ENCODE measurements at regions not wholly inside any gene's neighbourhood (a gene's known extent, or its start where the extent isn't known, plus 50 kb on each side); places are given as distances from the start of the nearest gene placed in this dataset.
"Not testable (repeated sequence)": the region's sequence is repeated elsewhere in the genome, so short reads cannot be mapped to it uniquely, and the experiment has no call there.

DNA sequence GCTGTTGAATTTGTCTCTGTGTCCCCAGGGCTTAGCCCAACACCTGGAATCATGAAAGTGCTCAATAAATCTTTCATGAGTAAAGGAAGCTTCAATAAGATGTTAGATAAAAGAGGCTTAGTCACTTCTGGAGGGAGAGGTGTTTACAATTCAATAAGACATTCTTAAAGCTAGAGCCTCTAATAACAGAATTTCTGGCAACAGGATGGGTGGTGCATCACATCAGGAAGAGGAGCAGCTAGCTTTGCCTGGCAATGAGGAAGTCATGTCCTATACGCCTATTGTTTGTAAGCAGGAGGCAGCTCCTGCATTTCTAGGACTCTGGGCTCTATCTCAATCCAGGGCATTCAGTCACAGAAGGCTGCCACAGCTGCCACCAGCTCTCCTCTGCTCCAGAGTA is 638.5 kb downstream of the EPM2A start:
- TF ChIP-seq, protein P1, sequence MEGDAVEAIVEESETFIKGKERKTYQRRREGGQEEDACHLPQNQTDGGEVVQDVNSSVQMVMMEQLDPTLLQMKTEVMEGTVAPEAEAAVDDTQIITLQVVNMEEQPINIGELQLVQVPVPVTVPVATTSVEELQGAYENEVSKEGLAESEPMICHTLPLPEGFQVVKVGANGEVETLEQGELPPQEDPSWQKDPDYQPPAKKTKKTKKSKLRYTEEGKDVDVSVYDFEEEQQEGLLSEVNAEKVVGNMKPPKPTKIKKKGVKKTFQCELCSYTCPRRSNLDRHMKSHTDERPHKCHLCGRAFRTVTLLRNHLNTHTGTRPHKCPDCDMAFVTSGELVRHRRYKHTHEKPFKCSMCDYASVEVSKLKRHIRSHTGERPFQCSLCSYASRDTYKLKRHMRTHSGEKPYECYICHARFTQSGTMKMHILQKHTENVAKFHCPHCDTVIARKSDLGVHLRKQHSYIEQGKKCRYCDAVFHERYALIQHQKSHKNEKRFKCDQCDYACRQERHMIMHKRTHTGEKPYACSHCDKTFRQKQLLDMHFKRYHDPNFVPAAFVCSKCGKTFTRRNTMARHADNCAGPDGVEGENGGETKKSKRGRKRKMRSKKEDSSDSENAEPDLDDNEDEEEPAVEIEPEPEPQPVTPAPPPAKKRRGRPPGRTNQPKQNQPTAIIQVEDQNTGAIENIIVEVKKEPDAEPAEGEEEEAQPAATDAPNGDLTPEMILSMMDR (IDR thresholded peaks at IDR 0.05; ENCODE audit: insufficient read depth, low read depth, low read length) = no peak
- no peak overlapping the region for H3K4me3 ChIP-seq (ENCODE audit: low read depth, low read length)
- DNase-seq (ENCODE audit: low read depth) = peak; percentile 29

DNA sequence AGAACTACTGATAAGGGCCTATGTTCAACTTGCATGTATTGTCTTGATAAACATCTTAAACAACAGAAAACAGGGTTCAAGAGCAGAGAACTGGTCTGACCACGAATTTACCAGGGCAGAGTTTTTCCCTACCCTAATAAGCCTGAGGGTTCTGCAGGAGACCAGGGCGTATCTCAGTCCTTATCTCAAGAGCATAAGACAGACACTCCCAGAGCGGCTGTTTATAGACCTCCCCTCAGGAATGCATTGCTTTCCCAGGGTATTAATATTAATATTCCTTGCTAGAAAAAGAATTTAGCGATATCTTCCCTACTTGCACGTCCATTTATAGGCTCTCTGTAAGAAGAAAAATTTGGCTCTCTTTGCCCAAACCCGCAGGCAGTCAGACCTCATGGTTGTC is 637.2 kb downstream of the EPM2A start:
- not testable (repeated sequence) for H3K4me3 ChIP-seq (ENCODE audit: low read depth, low read length)

DNA sequence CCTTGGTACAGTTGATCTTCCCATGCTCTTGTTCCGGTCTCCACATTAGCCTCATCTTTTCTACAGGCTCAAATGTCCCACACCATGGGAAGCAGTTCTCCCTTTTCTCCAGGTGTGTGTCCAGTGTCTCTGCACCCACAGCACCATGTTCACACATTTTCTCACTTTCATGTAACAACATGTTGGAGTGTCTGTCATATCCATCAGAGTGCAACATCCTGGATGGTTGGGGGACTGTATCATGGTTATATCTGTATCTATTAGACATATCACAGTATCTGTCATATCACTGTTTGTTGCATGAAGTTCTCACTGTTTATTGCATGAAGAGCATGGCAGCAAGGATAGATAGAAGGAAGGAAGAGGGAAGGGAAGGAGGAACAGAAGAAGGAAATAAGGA is 635.6 kb downstream of the EPM2A start:
- H3K4me3 ChIP-seq (ENCODE audit: low read depth, low read length) = no peak overlapping the region
- no peak for DNase-seq (ENCODE audit: low read depth)
- TF ChIP-seq, protein P1 (IDR thresholded peaks at IDR 0.05; ENCODE audit: insufficient read depth, low read depth, low read length) = no peak

More for the DNA sequence above, 637.2 kb downstream of the EPM2A start:
- DNase-seq (ENCODE audit: low read depth) = not testable (repeated sequence)

DNA sequence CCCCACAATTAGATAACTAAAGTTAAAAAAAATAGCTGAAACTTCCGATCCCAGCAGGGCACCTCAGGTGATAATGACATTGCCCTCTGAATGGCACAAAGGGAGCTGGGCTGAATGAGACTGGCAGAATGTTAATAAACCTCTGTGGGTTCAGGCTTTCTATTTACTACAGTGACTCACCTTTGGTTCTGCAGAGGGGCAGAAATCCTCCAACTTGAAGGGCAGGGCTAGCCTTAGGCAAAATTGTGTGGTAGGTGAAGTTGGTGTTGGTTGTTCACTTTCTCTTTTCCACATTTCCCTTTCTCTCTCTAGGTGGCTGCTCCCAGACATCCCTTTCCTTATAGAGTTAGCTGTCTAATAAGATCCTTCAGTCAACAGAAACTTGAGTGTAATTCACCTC is 625.2 kb downstream of the EPM2A start:
- H3K4me3 ChIP-seq (ENCODE audit: low read depth, low read length) = no peak overlapping the region
- no peak for DNase-seq (ENCODE audit: low read depth)
- TF ChIP-seq, protein P1 (IDR thresholded peaks at IDR 0.05; ENCODE audit: insufficient read depth, low read depth, low read length) = no peak

DNA sequence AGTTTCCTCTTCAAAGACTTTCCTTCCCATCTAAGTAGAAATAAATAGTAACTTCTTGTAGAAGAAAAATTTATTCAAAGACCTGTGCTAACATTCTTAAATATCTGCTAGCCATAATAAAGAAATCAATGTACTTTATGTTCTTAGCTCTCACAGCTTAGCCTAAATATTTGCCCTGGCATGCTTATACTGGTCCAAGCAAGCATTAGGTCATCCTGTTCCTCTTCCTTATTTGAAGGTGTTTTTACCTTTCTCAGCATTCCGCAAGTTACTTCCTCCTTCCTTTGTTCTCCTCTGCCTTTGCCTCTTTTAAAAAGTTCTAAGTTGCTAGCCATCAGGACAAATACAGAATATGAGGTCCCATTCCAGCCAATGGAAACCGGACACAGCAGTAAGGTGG is 623.9 kb downstream of the EPM2A start:
- not testable (repeated sequence) for H3K4me3 ChIP-seq (ENCODE audit: low read depth, low read length); DNase-seq (ENCODE audit: low read depth)

DNA sequence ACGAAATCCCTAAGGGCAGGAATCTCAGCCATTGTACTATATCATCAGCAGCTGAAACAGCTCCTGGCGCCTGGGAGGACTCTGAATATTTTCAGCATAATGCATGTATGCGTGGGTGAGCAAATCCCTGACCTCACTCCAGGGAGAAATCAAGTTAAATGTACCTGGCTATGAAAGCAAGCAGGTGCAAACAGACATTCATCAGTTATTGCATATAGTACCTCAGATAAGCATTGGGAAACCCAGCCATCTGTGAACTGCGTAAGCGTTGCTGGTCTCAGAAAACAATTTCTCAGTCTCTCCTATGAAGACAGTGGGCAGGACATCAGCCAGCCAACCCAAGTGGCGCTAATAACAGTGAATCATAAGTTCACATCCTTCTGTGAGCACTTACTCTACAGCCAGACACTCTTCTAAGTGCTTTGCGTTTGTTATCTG is 622.6 kb downstream of the EPM2A start:
- no peak for DNase-seq (ENCODE audit: low read depth)
- TF ChIP-seq, protein P1 (IDR thresholded peaks at IDR 0.05; ENCODE audit: insufficient read depth, low read depth, low read length) = no peak
- no peak overlapping the region for H3K4me3 ChIP-seq (ENCODE audit: low read depth, low read length)

DNA sequence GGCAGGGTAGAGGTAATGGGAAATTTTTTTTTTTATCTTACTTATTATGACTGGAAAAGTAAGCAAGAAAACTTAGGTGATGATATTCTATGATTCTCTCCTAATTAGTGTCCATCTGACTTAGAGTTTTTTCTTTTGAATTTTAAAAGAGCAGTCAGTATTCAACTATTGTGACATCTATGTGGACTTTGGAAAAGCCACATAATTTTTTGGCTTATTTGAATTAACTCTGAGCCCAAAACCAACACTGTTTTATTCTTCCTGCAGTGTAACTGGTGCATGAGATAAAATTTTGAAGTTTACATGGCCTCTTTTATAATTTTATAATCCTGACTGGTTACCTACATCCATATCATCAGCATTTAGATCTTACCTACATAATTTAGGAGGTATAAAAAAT is 619.7 kb downstream of the EPM2A start:
- no peak for DNase-seq (ENCODE audit: low read depth)
- TF ChIP-seq, protein P1 (IDR thresholded peaks at IDR 0.05; ENCODE audit: insufficient read depth, low read depth, low read length) = no peak
- H3K4me3 ChIP-seq (ENCODE audit: low read depth, low read length) = no peak overlapping the region

DNA sequence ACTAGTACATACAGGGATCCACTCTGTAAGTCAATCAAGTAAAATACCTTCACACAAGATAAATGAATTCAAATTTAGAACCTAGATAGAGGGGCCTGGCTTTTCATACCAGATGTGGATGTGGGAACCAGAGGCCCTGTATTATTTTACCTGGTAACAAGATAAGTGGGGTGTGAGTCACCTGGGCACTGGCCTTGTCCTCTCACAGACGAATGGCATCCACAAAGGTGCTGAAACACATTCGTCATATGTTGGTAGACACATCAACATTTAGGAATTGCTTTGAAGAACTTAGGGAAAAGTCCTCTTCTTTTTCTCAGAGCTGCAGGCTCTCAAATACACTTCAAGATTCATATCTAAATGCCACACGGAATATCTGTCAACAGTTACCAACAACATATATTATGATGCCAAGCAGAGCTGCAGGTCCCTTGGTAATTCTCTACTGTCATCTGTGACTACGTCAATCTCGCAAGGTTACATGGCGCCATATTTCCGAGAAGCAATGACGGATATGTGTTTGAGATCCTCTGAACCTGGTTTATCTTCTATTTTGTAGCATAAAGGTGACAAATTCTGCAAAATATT is 618.6 kb downstream of the EPM2A start:
- TF ChIP-seq, protein P1 (IDR thresholded peaks at IDR 0.05; ENCODE audit: insufficient read depth, low read depth, low read length) = no peak
- H3K4me3 ChIP-seq (ENCODE audit: low read depth, low read length) = no peak overlapping the region
- DNase-seq (ENCODE audit: low read depth) = no peak

Data from fibroblast of villous mesenchyme (primary cell).